ENCODE measurements at regions not wholly inside any gene's neighbourhood (a gene's known extent, or its start where the extent isn't known, plus 50 kb on each side); places are given as distances from the start of the nearest gene placed in this dataset.
"Not testable (repeated sequence)": the region's sequence is repeated elsewhere in the genome, so short reads cannot be mapped to it uniquely, and the experiment has no call there.

DNA sequence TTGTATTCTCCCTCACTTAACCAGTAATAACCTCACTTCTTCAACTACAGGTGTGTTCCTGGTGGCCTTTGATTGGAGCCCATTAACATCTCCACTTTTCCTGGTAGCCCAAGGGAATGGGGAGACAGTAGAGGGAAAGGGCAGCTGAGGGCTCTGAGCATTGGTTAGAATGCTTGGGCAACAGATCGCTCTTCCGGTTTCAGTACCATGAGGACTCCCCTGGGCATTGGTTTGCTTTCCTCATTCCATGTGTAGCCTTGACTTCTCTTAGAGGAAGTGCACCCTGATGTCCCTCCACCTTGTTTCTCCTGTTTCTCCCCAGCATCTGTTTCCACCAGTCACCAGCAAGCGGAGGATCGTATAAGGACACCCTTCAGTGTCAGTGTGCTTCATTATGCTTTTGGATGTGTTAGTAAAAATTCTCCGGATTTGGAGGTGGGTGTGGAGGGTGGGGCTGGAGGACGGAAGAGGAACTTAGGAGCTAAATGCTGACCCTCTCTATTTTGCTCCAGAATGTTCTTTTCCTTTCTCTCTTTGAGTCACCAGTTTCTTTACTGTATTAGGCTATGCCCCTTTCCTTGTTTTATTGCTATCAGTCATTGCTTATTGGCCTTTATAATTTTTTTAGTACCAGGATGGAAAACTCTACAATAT, 50.6 kb upstream of the ZNG1B start:
- H3K4me3 ChIP-seq, H3K27ac ChIP-seq: not testable (repeated sequence)

DNA sequence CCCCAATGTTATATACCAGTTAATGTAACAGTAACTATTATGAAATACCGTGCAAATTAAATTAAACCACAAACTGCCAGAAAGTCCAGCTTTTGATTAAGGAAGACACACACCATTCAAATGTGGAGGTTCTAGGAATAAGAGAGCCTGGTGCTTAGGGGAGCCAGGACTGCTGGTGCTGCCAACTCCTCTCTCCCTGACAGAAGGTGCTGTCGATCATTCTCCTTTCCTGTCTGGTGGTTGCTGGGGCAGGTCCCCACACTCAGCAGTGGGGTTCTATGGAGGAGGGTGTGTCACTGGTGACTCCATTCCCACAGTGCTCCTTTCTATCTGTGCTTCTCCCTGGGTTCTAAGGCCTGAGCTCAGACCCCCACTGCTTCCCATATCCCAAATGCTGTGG, 57.9 kb upstream of the ZNG1B start:
- H3K27ac ChIP-seq, H3K4me3 ChIP-seq: not testable (repeated sequence)

DNA sequence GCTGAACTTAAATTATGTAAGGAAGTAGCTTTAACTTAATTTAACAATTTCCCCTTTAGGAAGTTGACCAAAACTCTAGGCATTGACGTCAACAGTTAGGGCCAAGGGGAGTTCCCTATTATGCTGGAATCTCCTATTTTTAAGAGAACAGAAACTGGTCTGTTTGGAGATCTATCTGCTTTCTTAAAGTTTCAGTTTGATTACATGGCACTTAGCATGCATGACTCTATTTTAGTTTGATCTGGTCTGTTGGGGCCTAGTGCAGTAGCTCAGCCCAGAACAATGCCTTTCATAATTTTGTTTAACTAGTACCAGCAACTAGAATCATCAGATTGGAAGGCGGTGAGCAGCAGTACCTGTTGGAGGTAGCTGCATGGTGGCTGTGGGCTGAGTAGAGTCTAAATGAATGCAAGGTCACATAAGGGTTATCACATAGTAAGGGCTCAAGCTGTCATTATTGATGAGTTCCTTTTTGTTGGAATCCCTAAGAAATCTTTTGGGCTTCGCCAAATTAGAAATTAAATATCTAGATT, 60.5 kb upstream of the ZNG1B start:
- H3K27ac ChIP-seq, result peak overlapping the region in 4 of 21 experiments; percentile 6 to 54 (median 28)
- H3K4me3 ChIP-seq, result no peak overlapping the region

DNA sequence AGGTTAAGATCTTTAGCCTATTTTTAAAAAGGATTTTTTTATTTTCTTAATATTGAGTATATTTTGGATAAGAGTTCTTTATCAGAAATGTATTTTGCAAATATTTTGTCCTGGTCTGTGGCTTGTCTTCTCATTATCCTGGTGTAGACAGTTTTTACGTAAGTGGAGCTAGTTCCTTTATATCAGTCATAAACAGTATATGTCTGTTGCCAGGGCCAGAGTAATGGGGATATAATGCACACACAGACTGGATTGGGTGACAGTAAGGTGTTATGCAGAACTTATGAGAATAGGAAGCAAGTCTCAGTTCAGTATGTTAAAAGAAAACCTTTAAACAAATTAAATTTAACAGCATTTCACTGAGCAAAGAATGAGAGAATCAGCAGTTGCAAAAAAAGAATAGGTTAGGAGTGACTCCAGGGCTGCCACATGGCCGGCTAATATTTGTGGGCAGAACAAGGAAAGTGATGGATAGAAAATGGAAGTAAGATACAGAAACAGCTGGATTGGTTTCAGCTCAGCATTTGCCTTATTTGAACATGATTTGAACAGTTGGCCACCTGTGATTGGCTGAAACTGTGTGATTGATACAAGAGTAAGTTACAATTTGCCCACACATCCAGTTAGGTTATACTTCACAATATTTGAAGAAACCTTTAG, 61.1 kb upstream of the ZNG1B start:
- H3K27ac ChIP-seq, result peak overlapping the region in 2 of 21 experiments; percentile 6 to 32
- H3K4me3 ChIP-seq, result no peak overlapping the region

DNA sequence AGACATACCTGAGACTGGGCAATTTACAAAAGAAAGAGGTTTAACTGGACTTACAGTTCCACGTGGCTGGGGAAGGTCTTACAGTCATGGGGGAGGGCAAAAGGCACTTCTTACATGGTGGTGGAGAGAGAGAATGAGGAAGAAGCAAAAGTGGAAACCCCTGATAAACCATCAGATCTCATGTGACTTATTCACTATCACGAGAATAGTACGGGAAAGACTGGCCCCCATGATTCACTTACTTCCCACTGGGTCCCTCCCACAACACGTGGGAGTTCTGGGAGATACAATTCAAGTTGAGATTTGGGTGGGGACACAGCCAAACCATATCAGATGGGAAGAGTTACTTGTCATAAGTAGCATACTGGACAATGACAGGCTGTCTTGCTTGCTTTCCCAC, 62.6 kb upstream of the ZNG1B start:
- H3K27ac ChIP-seq, H3K4me3 ChIP-seq: not testable (repeated sequence)

DNA sequence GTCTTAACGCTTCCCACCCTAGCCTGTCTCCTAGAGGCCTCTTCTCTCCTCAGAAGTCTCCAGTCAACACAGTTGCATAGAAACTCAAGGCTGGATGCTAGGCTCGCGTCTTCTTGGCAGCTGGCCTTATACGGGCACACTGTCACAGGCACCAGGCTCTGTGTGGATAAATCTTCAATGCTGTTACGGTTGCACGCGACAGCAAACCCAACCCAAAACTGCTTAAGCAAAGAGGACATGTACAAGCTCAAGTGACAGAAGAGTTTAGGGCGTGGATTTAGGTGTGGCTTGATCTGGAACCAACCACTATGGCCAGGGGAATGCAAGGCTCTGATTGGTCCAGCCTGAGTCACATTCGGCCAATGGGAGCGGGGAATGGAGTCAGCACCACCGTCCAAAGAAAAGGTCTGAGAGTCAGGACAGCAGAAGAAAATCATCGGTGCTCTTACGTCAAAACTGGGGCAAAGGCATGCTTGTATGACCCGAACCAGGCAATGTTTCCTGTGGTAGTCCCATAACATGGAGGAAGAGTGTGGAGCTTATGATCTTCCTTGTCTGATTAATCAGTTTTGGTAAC, 65.1 kb upstream of the ZNG1B start:
- H3K27ac ChIP-seq, H3K4me3 ChIP-seq: not testable (repeated sequence)

DNA sequence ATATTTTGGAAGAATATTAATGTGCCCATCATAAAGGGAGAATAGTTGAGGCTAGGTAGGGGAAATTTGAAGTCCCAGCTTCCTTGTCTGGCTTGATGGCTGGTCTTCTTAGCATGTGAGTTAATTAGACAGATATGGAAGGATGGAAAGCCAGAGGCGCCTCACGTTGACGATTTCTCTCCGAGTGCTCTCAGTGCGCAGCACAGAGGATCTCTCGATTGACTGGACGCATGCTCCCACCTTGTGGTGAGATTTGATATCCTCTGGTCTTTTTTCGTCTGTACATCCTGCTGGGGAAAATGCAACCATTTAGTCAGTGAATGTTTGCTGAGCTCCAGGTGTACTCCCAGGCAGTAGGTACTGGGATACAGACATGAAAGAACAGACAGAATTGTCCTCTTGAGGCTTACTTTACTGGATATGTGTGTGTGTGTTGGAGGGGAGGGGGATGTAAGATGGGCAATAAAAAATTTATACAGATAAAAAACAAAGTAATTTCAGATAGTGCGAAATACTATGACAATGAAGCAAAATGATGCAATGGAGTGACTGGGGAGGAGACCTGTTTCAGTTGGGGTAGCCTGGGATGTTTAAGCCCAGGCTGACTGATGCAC, 66.9 kb upstream of the ZNG1B start:
- H3K27ac ChIP-seq, result no peak overlapping the region
- no peak overlapping the region for H3K4me3 ChIP-seq

DNA sequence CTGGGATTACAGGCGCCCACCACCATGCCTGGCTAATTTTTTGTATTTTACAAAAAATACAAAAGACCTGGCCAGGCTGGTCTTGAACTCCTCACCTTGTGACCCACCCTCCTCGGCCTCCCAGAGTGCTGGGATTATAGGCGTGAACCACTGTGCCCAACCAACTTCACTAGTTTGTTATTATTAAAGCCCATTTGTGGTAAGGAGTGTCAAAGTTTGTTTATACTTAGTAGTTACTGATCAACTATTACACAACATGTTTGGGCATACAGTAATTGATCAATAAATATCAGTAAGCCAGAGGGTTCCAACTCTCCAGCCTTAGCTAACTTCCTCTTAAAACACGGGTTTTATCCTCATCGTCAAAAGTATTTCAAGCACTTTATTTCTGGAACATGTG, 67.5 kb upstream of the ZNG1B start:
- H3K27ac ChIP-seq, result no peak overlapping the region
- H3K4me3 ChIP-seq, result no peak overlapping the region

DNA sequence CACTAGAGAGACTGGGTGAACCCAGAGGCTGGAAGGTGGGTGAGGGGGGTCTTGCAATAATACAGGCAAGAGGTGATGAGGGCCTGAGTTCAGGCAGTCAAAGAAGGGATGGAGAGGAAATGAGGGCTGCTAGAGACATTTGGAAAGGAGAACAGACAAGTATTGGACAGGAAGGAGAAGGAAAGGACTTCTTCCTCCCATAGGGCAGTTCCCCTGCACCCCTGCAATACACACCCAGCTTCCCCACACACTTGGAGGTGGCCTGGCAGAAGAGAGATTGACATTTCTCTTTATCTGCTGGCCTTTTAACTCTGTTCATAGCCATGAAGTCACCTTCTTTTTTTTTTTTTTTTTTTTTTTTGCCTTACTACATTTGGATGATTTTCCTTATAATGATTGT, 68.9 kb upstream of the ZNG1B start:
- H3K4me3 ChIP-seq, H3K27ac ChIP-seq: not testable (repeated sequence)

DNA sequence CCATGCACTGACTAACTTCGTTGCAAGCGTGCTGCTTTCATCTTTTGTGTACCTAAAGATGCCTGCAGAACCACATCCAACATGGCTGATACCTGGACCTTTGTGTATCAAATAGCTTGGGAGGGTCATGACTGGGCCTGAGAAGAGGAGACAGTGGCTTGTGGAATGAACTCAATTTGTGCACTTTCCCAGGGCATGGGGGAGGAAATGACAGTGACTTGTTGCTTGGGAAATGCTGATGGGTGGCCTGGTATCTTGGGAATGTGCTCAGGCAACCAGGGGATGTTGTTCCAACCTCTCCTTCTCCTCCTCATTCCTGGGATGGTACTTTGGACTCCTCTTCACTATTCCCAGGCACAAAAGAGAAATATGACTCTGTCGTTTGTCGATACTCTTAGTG, 70.7 kb upstream of the ZNG1B start:
- not testable (repeated sequence) for H3K27ac ChIP-seq, H3K4me3 ChIP-seq

DNA sequence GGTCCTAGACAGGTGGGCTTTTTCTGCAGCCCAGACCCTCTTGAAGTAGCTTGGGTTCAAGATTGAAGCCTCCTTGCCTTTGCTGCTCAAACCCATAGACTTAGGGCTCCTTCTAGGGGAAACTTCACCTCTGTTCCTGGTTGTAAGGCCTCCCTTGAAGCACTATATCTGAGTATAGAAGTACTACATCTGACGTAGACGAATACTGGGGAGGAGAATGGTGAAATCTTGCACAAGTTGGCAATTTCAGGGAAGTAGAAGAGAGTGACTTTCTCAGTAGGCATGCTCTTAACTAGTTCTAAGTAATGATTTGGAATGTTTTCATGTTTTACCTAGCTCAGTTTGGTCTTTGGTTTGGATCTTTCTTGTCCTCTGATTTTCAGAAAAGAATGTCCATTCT, 71.7 kb upstream of the ZNG1B start:
- not testable (repeated sequence) for H3K4me3 ChIP-seq, H3K27ac ChIP-seq

DNA sequence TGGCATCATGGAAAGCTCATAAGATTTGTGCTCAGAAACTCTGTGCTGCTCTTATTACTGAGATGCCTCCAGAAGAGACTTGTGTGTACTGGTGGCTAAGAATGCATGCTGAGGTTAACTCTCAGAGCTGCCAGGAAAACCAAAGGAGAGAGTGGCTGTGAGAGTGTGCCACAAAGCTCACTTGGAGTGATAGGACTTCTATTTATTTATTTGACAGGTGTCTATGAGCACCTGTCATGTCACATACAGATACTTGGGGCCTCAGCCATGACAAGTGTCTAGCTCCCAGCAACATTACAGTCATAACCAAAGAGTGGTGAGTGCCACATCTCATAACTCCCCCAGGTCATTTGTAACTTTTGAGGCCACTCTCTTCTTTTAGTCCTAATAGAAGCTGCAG, 72.2 kb upstream of the ZNG1B start:
- not testable (repeated sequence) for H3K27ac ChIP-seq, H3K4me3 ChIP-seq

DNA sequence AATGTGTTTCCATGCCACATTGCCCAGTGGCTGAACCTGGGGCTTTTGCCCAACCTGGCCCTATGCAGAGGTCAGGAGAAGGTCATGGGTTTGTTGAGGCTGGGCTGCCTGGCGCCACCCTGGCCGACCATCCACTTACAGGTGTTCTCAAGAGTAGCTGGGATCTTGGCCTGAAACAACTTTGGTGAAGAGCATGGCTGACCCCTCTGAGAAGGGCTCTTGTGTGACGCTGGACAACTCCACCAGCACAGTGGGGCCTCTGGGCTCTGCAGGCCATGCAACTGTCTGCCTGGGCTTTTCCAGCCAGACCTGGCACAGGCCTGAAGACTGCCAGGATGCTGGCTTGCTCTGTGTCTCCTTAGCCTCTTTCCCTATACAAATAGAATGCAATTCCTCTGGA, 76.4 kb upstream of the ZNG1B start:
- Histone ChIP-seq H3K27ac (no peak overlapping the region), H3K4me3 (no peak overlapping the region)

DNA sequence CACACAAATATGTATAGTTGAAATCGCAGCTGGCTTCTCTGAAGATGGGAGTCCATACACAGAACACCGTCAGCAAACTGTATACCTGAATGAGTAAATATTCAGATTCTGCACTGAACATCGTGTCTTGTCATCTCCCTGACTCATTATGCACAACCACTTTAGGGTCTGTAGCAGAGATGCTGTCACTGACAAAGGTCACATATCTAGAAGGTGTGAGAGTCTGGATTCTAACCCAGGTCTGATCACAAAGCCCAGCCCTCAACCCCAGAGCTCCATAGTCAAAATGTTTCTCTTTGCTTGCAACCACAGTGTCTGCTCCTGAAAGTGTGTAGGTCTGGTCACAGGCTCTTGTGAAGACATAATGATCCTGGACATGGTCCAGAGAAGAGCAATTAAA, 78.3 kb upstream of the PAX8 start:
- Histone ChIP-seq H3K27ac (no peak overlapping the region), H3K4me3 (no peak overlapping the region)

DNA sequence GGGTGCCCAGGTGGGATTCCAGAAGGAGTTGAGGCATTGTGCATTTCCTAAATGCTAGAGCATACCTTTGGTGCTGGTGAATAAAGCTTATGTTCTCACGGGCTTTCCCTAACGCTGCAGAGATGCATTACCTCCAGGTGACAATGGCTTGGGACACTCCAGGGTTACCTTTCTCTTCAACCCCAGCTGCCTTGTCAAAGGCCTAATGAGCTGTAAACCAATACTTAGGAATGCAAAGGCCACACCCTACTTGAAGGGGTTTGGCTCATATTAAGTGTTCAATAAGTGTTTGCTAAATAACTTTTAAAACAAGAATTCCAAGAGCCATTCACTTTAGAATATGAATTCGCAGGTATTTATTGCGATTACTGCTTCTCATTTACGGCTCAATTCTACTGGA, 77.6 kb upstream of the PAX8 start:
- not testable (repeated sequence) for H3K4me3 ChIP-seq, H3K27ac ChIP-seq

DNA sequence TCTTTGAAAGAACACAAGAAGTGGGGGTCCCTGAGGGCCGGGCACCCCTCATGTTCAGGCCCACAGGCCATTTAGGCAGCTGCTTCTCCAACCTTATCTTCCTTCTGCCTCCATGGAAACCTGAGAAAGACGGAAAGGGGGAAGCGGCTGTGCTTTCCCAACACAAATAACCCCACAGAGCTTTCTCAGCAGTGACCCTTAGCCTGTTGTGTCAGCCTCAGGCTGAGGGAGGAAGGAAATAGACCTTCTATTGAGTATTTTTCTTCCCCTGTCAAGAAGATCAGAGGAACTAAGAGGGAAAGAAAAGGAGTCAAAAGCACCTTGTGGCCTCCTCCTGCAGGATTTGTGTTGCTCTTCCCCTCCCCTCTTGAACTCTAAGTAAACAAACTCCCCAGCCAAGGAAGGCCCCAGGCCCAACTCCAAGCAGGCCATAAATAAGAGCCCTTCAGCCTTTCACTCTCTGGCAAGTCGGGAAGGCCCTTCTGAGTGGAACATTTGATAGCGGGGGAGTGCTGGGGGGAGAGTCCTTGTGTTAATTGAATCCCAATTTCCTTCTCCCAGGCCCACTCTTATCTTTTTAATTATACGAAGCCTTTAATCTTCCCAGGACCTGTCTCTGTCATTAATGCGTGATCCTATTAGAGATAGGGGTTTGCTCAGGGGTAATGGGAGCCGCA, 76.8 kb upstream of the PAX8 start:
- H3K4me3 ChIP-seq, H3K27ac ChIP-seq: not testable (repeated sequence)

DNA sequence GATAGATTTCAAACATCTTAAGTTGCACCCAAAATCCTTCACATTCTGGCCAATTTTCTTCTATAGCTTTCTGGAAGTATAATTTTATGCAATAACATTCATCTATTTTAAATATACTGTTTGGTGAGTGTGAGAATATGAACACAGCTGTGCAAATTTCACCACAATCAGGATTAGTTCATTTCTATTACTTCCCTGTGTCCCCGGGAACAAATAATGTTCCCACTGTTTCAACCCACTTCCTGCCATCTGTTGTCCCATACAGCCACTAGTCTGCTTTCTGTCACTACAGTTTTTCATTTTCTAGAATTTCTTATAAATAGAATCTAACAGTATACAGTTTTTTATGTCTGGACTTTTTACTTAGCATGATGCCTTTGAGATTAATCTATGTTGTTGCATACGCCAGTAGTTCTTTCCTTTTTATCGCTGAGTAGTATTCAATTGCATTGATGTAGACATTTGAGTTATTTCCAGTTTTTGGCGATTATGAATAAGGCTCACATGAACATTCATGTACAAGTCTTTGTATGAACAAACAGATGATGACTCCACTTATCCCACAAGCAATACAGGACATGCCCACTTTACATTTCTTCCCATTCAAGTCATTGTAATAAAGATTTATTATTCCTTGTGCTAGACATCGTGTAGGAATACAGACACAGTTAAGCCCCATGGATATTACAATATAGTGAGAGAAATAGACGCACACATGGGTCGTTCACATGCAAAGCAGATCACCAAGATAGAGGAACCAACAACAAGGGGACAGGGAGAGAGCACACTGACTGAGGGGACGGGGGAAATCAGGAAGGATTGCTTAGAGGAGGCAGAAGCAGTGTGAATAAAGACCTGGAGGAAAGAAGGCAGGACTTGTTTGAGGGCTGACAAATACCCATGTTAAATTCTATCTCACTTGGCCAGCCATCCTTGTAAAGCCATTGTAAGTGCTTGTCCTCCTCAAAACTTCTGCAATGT, 72.9 kb upstream of the PAX8 start:
- Histone ChIP-seq H3K27ac (no peak overlapping the region), H3K4me3 (no peak overlapping the region)

DNA sequence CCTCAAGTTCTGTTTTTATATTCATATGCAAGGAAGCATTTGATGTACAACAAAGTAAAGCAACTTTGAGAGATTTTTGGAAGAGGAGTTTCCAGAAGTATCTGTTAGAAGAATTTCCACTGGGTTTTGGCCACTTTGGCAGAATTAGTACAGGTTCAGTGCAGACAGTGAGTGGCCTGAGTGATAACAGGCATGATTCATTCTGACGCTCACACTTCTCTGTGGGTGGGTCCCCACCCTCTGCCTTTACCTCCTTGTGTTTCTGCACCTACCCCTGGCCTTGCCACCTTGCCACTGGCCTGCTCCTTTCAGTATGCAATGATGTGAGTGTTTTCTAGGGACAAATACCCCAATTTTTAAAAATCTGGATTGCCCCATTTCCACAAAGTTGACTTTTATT, 65.1 kb upstream of the PAX8 start:
- not testable (repeated sequence) for H3K27ac ChIP-seq, H3K4me3 ChIP-seq

DNA sequence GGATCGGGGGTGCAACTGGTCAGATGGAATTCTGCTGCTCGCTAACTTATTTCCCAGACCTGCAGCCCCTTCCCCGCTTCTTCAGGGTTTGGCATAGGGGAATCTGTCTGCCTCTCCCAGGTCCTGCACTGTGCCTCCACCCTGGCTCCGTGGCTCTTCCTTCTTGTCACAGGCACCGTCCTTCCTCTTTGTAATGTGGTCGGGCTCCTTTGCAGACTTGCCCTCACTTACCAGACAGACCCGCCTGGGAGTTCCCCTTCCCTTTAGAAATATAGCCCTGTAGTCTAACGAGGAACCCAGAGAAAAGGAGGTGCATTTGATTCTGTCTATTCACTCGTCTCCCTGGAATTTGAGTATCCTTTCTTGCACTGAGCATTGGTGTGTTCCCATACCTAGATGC, 63.9 kb upstream of the PAX8 start:
- H3K27ac ChIP-seq, result no peak overlapping the region
- H3K4me3 ChIP-seq, result no peak overlapping the region

All from skin epidermis (tissue), 12 donors.